Natural killer cell (primary cell): ENCODE measurements at regions not wholly inside any gene's neighbourhood (a gene's known extent, or its start where the extent isn't known, plus 50 kb on each side); places are given as distances from the start of the nearest gene placed in this dataset.

ENCODE experiments used
- ATAC-seq, 3 donors: fragments of 150-1000 bp in 2 of 3; fragments of 200-7000 bp in 1 of 3; cut with Tn5 transposase; 1 replicate in 1 of 3; 2 replicates in 2 of 3; pipeline ENCODE4 v1.10.0; 2021; ENCODE audit warnings: mild to moderate bottlenecking in 2 of 3, moderate library complexity in 2 of 3
- DNase-seq, 2 donors: peaks; one replicate each; pipeline versions ENCODE4 v3.0.0 to v3.0.0-alpha.2; 2013 to 2021; ENCODE audit warnings: mixed read lengths in 1 of 2
- H3K27ac ChIP-seq: one replicate; pipeline ENCODE4 v1.5.1; 2013; ENCODE audit warnings: mild to moderate bottlenecking, low read length
- H3K27me3 ChIP-seq: one replicate; pipeline ENCODE4 v1.6.1; 2013; ENCODE audit warnings: low read length; ENCODE audit not compliant: control insufficient read depth, insufficient read depth
- H3K36me3 ChIP-seq: one replicate; pipeline ENCODE4 v1.6.1; 2013; ENCODE audit warnings: low read length; ENCODE audit not compliant: control insufficient read depth, insufficient read depth
- H3K4me1 ChIP-seq: one replicate; pipeline ENCODE4 v1.6.1; 2013; ENCODE audit warnings: low read length; ENCODE audit not compliant: control insufficient read depth, insufficient read depth
- H3K4me3 ChIP-seq: one replicate; pipeline ENCODE4 v1.5.1; 2013; ENCODE audit warnings: low read length
- H3K9me3 ChIP-seq: one replicate; pipeline ENCODE4 v1.6.1; 2013; ENCODE audit warnings: low read length; ENCODE audit not compliant: control insufficient read depth, insufficient read depth
- H3K27ac Mint-ChIP-seq, 2 donors: one replicate each; pipeline ENCODE4 v1.8.0; 2022; ENCODE audit warnings: mild to moderate bottlenecking in 2 of 2, mixed read lengths in 2 of 2, moderate library complexity in 1 of 2
- H3K27me3 Mint-ChIP-seq, 2 donors: one replicate each; pipeline ENCODE4 v1.8.0; 2022; ENCODE audit warnings: low read depth in 2 of 2, mixed read lengths in 2 of 2
- H3K36me3 Mint-ChIP-seq: one replicate; pipeline ENCODE4 v1.8.0; 2022; ENCODE audit warnings: mixed read lengths
- H3K4me1 Mint-ChIP-seq, 2 donors: one replicate each; pipeline ENCODE4 v1.8.0; 2022; ENCODE audit warnings: mixed read lengths in 2 of 2
- H3K4me3 Mint-ChIP-seq: one replicate; pipeline ENCODE4 v1.8.0; 2022; ENCODE audit warnings: mild to moderate bottlenecking, moderate library complexity, mixed read lengths
- H3K9me3 Mint-ChIP-seq, 2 donors: one replicate each; pipeline ENCODE4 v1.8.0; 2022; ENCODE audit warnings: mixed read lengths in 2 of 2
- WGBS: methylation state at CpG from one replicate; pipeline ENCODE4 v1.1.7; 2013; ENCODE audit warnings: missing lambda C conversion rate; ENCODE audit not compliant: insufficient coverage; 5-methylcytosine and 5-hydroxymethylcytosine counted together
- intact Hi-C: fragments of 100-400 bp; cut with micrococcal nuclease; formaldehyde crosslinking; loops from one replicate; pipeline ENCODE4 v1.14.2; 2022
- TF ChIP-seq, protein P1 (sequence below): fragments of 200-600 bp; IDR thresholded peaks from one replicate; pipeline ENCODE4 v1.8.0; 2022; ENCODE audit warnings: antibody characterized with exemption

DNA sequence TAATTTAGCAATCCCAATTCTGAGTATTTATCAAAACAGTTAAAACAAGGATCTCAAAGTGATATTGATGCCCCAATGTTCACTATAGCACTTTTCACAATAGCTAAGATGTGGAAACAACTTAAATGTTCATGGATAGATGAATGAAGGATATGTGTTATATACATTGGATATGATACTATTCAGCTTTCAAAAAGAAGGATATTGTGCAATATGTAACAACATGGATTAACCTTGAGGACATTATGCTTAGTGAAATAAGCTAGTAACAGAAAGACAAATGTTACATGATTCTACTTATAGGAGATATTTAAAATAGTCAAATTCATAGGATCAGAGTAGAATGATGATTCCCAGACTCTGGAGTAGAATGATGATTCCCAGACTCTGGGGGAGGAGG, 78.0 kb downstream of the INSIG2 start:
- H3K36me3 Mint-ChIP-seq, result no peaks in the 10 kb centered on the region
- ATAC-seq (no peak), DNase-seq (no peak)
- Histone ChIP-seq H3K27me3 (peaks cover 4% of the 10 kb centered on the region), H3K4me1 (peaks cover 9% of the 10 kb centered on the region), H3K27ac (no peak overlapping the region), H3K4me3 (no peak overlapping the region), H3K9me3 (no peaks in the 10 kb centered on the region), H3K36me3 (no peaks in the 10 kb centered on the region)
- peaks cover 0 to 4% of the 10 kb centered on the region in 2 donors for H3K4me1 Mint-ChIP-seq
- intact Hi-C loops, result no loop called here
- no peak overlapping the region for H3K4me3 Mint-ChIP-seq
- H3K27me3 Mint-ChIP-seq, result peaks cover 6 to 19% of the 10 kb centered on the region in 2 donors
- TF ChIP-seq, protein P1, sequence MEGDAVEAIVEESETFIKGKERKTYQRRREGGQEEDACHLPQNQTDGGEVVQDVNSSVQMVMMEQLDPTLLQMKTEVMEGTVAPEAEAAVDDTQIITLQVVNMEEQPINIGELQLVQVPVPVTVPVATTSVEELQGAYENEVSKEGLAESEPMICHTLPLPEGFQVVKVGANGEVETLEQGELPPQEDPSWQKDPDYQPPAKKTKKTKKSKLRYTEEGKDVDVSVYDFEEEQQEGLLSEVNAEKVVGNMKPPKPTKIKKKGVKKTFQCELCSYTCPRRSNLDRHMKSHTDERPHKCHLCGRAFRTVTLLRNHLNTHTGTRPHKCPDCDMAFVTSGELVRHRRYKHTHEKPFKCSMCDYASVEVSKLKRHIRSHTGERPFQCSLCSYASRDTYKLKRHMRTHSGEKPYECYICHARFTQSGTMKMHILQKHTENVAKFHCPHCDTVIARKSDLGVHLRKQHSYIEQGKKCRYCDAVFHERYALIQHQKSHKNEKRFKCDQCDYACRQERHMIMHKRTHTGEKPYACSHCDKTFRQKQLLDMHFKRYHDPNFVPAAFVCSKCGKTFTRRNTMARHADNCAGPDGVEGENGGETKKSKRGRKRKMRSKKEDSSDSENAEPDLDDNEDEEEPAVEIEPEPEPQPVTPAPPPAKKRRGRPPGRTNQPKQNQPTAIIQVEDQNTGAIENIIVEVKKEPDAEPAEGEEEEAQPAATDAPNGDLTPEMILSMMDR, result no peak
- no peaks in the 10 kb centered on the region for H3K9me3 Mint-ChIP-seq
- no peak overlapping the region for H3K27ac Mint-ChIP-seq

DNA sequence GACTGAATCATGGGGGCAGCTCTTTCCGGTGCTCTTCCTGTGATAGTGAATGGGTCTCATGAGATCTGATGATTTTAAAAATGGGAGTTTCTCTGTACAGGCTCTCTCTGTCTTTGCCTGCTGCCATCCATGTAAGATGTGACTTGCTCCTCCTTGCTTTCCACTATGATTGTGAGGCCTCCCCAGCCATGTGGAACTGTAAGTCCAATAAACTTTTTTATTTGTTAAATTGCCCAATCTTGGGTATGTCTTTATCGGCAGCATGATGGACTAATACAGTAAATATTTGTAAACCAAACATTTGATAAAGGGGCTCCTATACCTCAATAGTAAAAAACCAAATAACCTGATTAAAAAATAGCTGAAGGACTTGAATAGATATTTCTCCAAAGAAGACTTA, 77.3 kb downstream of the INSIG2 start:
- no peak for ATAC-seq
- no peak overlapping the region for H3K4me3 Mint-ChIP-seq
- Histone ChIP-seq H3K4me1 (peaks cover 9% of the 10 kb centered on the region), H3K27ac (no peak overlapping the region), H3K27me3 (peaks cover 4% of the 10 kb centered on the region), H3K9me3 (no peaks in the 10 kb centered on the region), H3K4me3 (no peak overlapping the region), H3K36me3 (no peaks in the 10 kb centered on the region)
- no peak overlapping the region for H3K27ac Mint-ChIP-seq
- 100% methylated on average over 1 of the region's 2 CpGs for WGBS
- TF ChIP-seq, protein P1, result no peak
- intact Hi-C loops, result no loop called here
- peaks cover 0 to 4% of the 10 kb centered on the region in 2 donors for H3K4me1 Mint-ChIP-seq
- no peak for DNase-seq
- H3K27me3 Mint-ChIP-seq, result peaks cover 12 to 25% of the 10 kb centered on the region in 2 donors
- no peaks in the 10 kb centered on the region for H3K9me3 Mint-ChIP-seq
- H3K36me3 Mint-ChIP-seq, result no peaks in the 10 kb centered on the region
